HepG2 (cell line): ENCODE measurements at regions not wholly inside any gene's neighbourhood (a gene's known extent, or its start where the extent isn't known, plus 50 kb on each side); places are given as distances from the start of the nearest gene placed in this dataset.
A peak's percentile ranks its signal among the peaks of the same experiment; 100 is the strongest.

ENCODE experiments used
- ATAC-seq: fragments of 200-7000 bp; cut with Tn5 transposase; 3 replicates; pipeline ENCODE4 v1.9.1; 2020; ENCODE audit warnings: mild to moderate bottlenecking, moderate library complexity
- BruUV-seq: library from RNA; stranded (reverse); fragments of 400-500 nt; replicated peaks from 2 replicates; lab custom pipeline; 2021; lab: Mats Ljungman, UMichigan
- CTCF ChIA-PET: fragments of 300-600 bp; formaldehyde crosslinking; extraction: SDS; loops from one replicate; lab custom pipeline; 2021; ENCODE audit warnings: low total read pairs, inconsistent platforms, low intra/inter-chr PET ratio; lab: Yijun Ruan, JAX
- POLR2A ChIA-PET: fragments of 350-600 bp; sonication (Branson Sonifier 250); formaldehyde crosslinking; loops from one replicate; lab custom pipeline; 2020; ENCODE audit warnings: antibody characterized with exemption, inconsistent platforms; lab: Yijun Ruan, JAX
- DNase-seq: peaks from one replicate; pipeline ENCODE4 v3.0.0-alpha.2; 2015; ENCODE audit warnings: low spot score
- FAIRE-seq: peaks from 3 replicates; lab custom pipeline; 2011; peaks lifted over from hg19 to GRCh38; lab: Jason Lieb, UNC
- H2AFZ ChIP-seq: one replicate; pipeline ENCODE4 v1.6.1; 2011; ENCODE audit warnings: low read length, inconsistent platforms
- H3K27ac ChIP-seq: fragments of 300-600 bp; 3 replicates; pipeline ENCODE4 v1.8.0; 2011; ENCODE audit warnings: mixed run types, mild to moderate bottlenecking, mixed read lengths, low read length, inconsistent platforms; ENCODE audit not compliant: insufficient read depth; ENCODE audit errors: extremely low read length
- H3K27me3 ChIP-seq, 2 experiments: fragments of 200-600 bp in 1 of 2; 2 replicates in 1 of 2; 3 replicates in 1 of 2; pipeline versions ENCODE4 v1.6.0 to v1.8.0; 2011; ENCODE audit warnings: low read length in 2 of 2, mild to moderate bottlenecking in 2 of 2, moderate library complexity in 2 of 2, inconsistent platforms in 1 of 2; ENCODE audit not compliant: insufficient read depth in 2 of 2, control insufficient read depth in 1 of 2
- H3K36me3 ChIP-seq, 2 experiments: fragments of 200-600 bp in 1 of 2; replicated peaks in 1 of 2; 2 replicates in 1 of 2; 3 replicates in 1 of 2; pipeline versions ENCODE4 v1.5.1 to v1.8.0; 2011; ENCODE audit warnings: low read length in 2 of 2, inconsistent platforms in 1 of 2; ENCODE audit not compliant: insufficient read depth in 2 of 2, control insufficient read depth in 1 of 2
- H3K4me1 ChIP-seq: 2 replicates; pipeline ENCODE4 v1.5.1; 2012; ENCODE audit warnings: low read length, inconsistent platforms; ENCODE audit not compliant: insufficient read depth
- H3K4me2 ChIP-seq: 2 replicates; pipeline ENCODE4 v1.6.0; 2011; ENCODE audit warnings: low read depth, low read length, inconsistent platforms
- H3K4me3 ChIP-seq, 3 experiments: fragments of 200-600 bp in 1 of 3; sonication (generic), shearing (Covaris generic) in 1 of 3; replicated peaks in 1 of 3; 2 replicates each; pipeline ENCODE4 v1.5.1; 2011 to 2016; ENCODE audit warnings: low read length in 3 of 3, inconsistent platforms in 2 of 3, low read depth in 2 of 3, mild to moderate bottlenecking in 2 of 3, control low read depth in 1 of 3, mixed read lengths in 1 of 3; ENCODE audit not compliant: insufficient read depth in 1 of 3
- H3K79me2 ChIP-seq: one replicate; pipeline ENCODE4 v1.6.1; 2011; ENCODE audit warnings: low read length, inconsistent platforms; ENCODE audit not compliant: insufficient read depth
- H3K9ac ChIP-seq: 2 replicates; pipeline ENCODE4 v1.6.0; 2011; ENCODE audit warnings: mild to moderate bottlenecking, low read depth, low read length, inconsistent platforms; ENCODE audit not compliant: insufficient read depth
- H3K9me3 ChIP-seq: 2 replicates; pipeline ENCODE4 v1.5.1; 2012; ENCODE audit warnings: mild to moderate bottlenecking, low read length
- H4K20me1 ChIP-seq: 2 replicates; pipeline ENCODE4 v1.6.0; 2011; ENCODE audit warnings: inconsistent platforms, mild to moderate bottlenecking, low read length, moderate library complexity; ENCODE audit not compliant: insufficient read depth
- CBX5 ChIP-seq: sonication (generic); formaldehyde crosslinking; IDR thresholded peaks from 2 replicates; pipeline ENCODE4 v1.4.0; 2020; ENCODE audit warnings: missing genetic modification reagents, borderline replicate concordance
- CEBPB ChIP-seq: IDR thresholded peaks from 2 replicates; pipeline ENCODE4 v1.6.1; 2011; ENCODE audit warnings: low read depth, low read length, improper control_type of control experiment, borderline replicate concordance
- RERE ChIP-seq: IDR thresholded peaks from 2 replicates; pipeline ENCODE4 v1.6.1; 2016; ENCODE audit warnings: low read depth, missing genetic modification reagents, missing compliant biosample characterization
- ZNF292 ChIP-seq: sonication (generic); formaldehyde crosslinking; IDR thresholded peaks from 2 replicates; pipeline ENCODE4 v1.8.1; 2022; ENCODE audit warnings: mild to moderate bottlenecking, low read depth, missing genetic modification reagents, borderline replicate concordance
- ZNF501 ChIP-seq: sonication (generic); formaldehyde crosslinking; IDR thresholded peaks from 2 replicates; pipeline ENCODE4 v1.5.1; 2020; ENCODE audit warnings: mild to moderate bottlenecking, moderate library complexity, missing genetic modification reagents
- ZNF576 ChIP-seq: sonication (generic); formaldehyde crosslinking; IDR thresholded peaks from 2 replicates; pipeline ENCODE4 v1.4.0; 2020; ENCODE audit warnings: mild to moderate bottlenecking, missing genetic modification reagents
- ZNF879 ChIP-seq: sonication (generic); formaldehyde crosslinking; IDR thresholded peaks from 2 replicates; pipeline ENCODE4 v1.8.1; 2023; ENCODE audit warnings: missing genetic modification reagents
- WGBS: methylation state at CpG from one replicate; pipeline ENCODE4 v1.1.6; 2017; ENCODE audit warnings: low lambda C conversion rate; 5-methylcytosine and 5-hydroxymethylcytosine counted together
- in situ Hi-C: cut with HindIII; loops from 2 replicates; pipeline ENCODE4 v1.10.0; 2017; ENCODE audit warnings: low pct_unique_long_range_greater_than_20kb; ENCODE audit not compliant: extremely low pct_ligation_motif_present
- intact Hi-C: fragments of 100-400 bp; cut with micrococcal nuclease; formaldehyde crosslinking; loops from one replicate; pipeline ENCODE4 v1.10.0; 2022; ENCODE audit not compliant: unreplicated experiment

DNA sequence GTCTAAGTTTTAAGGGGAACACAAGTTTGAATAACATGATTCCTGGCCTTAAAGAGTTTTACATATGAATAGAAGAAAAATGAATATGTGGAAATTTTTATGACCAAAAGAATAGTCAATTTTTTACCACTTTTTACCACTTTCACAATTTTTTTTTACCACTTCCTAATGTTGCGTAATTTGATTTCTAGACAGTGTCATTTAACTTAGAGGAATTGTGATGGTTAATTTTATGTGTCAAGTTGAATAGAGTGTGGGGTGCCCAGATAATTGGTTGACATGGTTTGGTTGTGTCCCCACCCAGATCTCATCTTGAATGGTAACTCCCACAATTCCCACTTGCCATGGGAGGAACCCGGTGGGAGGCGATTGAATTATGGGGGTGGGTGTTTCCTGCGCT is 416.6 kb downstream of the KIF4B start:
- Histone ChIP-seq H2AFZ (no peak overlapping the region), H3K4me3 (no peak overlapping the region), H4K20me1 (no peaks in the 10 kb centered on the region), H3K27ac (no peak overlapping the region), H3K27me3 (no peaks in the 10 kb centered on the region), H3K79me2 (no peaks in the 10 kb centered on the region), H3K4me1 (no peaks in the 10 kb centered on the region), H3K4me2 (no peak overlapping the region), H3K9me3 (no peaks in the 10 kb centered on the region), H3K9ac (no peak overlapping the region), H3K36me3 (no peaks in the 10 kb centered on the region)
- TF ChIP-seq CEBPB (peak; percentile 73; the same call in 1 of the 2 replicates), RERE (CRISPR knock-in tag) (no peak), ZNF292 (CRISPR knock-in tag) (no peak), ZNF576 (CRISPR knock-in tag) (no peak), CBX5 (CRISPR knock-in tag) (no peak), ZNF501 (CRISPR knock-in tag) (no peak), ZNF879 (no peak)
- BruUV-seq, result no TSS peak
- in situ Hi-C loops, result no loop called here
- 78% methylated on average over 4 of the region's 4 CpGs for WGBS
- DNase-seq (no peak), ATAC-seq (no peak), FAIRE-seq (no peak)
- ChIA-PET CTCF (no interaction called here), POLR2A (no interaction called here)
- intact Hi-C loops, result no loop called here
